Peyer's patch (tissue), 4 donors: ENCODE measurements at regions not wholly inside any gene's neighbourhood (a gene's known extent, or its start where the extent isn't known, plus 50 kb on each side); places are given as distances from the start of the nearest gene placed in this dataset.
"Not testable (repeated sequence)": the region's sequence is repeated elsewhere in the genome, so short reads cannot be mapped to it uniquely, and the experiment has no call there.

Source experiments
- DNase-seq, 3 donors: peaks; one replicate each; pipeline ENCODE4 v3.0.0-alpha.2; 2017 to 2019
- H3K27ac ChIP-seq, 4 donors: fragments of 200-600 bp; sonication (generic); one replicate each; pipeline ENCODE4 v1.5.1; 2016 to 2019
- H3K27me3 ChIP-seq, 2 donors: fragments of 200-600 bp; sonication (generic); one replicate each; pipeline ENCODE4 v1.5.1; 2019
- H3K36me3 ChIP-seq, 3 donors: fragments of 200-600 bp; sonication (generic); one replicate each; pipeline ENCODE4 v1.5.1; 2016 to 2019
- H3K4me1 ChIP-seq, 4 donors: fragments of 200-600 bp; sonication (generic); one replicate each; pipeline ENCODE4 v1.5.1; 2016 to 2019
- H3K4me3 ChIP-seq, 4 donors: fragments of 200-600 bp; sonication (generic); 1 replicate in 3 of 4; 2 replicates in 1 of 4; pipeline ENCODE4 v1.5.1; 2016 to 2019; ENCODE audit warnings: mild to moderate bottlenecking in 1 of 4
- H3K9me3 ChIP-seq, 4 donors: fragments of 200-600 bp; sonication (generic); one replicate each; pipeline ENCODE4 v1.5.1; 2016 to 2019; ENCODE audit warnings: mild to moderate bottlenecking in 1 of 4
- POLR2A ChIP-seq, 2 donors: fragments of 450-650 bp; IDR thresholded peaks; one replicate each; pipeline ENCODE4 v1.5.1; 2017; ENCODE audit warnings: antibody characterized with exemption in 2 of 2, mild to moderate bottlenecking in 2 of 2, moderate library complexity in 2 of 2
- TF ChIP-seq, protein P1 (sequence below), 6 experiments: fragments of 450-650 bp in 4 of 6; fragments of 200-600 bp in 2 of 6; sonication (generic) in 1 of 6; IDR thresholded peaks; one replicate each; pipeline ENCODE4 v1.5.1; 2017 to 2019; ENCODE audit warnings: antibody characterized with exemption in 6 of 6, mild to moderate bottlenecking in 3 of 6, moderate library complexity in 1 of 6

DNA sequence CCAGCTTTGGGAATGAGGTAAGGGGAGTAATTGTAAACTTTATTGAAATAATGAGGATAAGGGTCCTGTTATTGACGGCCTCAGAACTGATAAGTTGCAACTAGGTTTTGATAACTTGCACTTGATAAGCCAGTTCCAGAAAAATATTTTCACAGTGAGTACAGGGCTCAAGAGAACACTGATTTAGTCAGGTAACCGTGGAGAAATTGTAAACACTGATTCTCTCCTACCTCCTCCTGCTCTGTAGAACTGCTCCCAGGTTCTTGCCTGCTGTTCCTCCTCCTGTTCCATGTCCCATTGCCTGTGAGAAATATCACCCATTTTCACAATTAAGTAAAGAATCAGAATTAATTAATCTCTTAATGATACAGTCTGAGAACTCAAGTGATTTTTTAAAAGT lies 55.0 kb upstream of the CXXC4 start:
- Histone ChIP-seq H3K4me1 (no peaks in the 10 kb centered on the region), H3K36me3 (no peaks in the 10 kb centered on the region), H3K27me3 (no peaks in the 10 kb centered on the region), H3K9me3 (no peaks in the 10 kb centered on the region), H3K4me3 (no peak overlapping the region), H3K27ac (no peak overlapping the region)
- DNase-seq: no peak
- no peak for TF ChIP-seq POLR2A (IDR thresholded peaks at IDR 0.05)
- TF ChIP-seq, protein P1, sequence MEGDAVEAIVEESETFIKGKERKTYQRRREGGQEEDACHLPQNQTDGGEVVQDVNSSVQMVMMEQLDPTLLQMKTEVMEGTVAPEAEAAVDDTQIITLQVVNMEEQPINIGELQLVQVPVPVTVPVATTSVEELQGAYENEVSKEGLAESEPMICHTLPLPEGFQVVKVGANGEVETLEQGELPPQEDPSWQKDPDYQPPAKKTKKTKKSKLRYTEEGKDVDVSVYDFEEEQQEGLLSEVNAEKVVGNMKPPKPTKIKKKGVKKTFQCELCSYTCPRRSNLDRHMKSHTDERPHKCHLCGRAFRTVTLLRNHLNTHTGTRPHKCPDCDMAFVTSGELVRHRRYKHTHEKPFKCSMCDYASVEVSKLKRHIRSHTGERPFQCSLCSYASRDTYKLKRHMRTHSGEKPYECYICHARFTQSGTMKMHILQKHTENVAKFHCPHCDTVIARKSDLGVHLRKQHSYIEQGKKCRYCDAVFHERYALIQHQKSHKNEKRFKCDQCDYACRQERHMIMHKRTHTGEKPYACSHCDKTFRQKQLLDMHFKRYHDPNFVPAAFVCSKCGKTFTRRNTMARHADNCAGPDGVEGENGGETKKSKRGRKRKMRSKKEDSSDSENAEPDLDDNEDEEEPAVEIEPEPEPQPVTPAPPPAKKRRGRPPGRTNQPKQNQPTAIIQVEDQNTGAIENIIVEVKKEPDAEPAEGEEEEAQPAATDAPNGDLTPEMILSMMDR (IDR thresholded peaks at IDR 0.05): no peak

DNA sequence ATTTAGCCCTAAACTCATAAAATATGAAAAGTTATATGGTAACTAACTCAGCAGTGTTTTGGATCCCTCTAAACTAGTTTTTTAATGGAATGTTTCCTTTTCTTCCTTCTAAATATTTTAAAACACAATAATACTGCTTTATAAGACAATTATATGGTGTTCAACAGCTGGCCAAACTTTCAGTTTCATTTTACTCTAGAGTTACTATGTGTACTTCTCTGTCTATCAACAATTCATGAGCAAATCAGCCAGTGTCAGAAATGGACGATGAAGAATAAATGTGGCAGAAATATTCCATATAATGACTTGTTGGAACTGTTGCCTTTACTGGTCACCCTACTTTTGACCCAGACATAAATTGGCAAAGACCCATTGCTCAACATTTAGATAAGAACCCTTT lies 64.8 kb upstream of the CXXC4 start:
- TF ChIP-seq, protein P1 (IDR thresholded peaks at IDR 0.05): no peak
- no peak for TF ChIP-seq POLR2A (IDR thresholded peaks at IDR 0.05)
- H3K4me3 ChIP-seq: no peak overlapping the region
- H3K36me3 ChIP-seq: no peaks in the 10 kb centered on the region
- DNase-seq: no peak
- H3K27me3 ChIP-seq: no peaks in the 10 kb centered on the region
- no peaks in the 10 kb centered on the region for H3K4me1 ChIP-seq
- H3K27ac ChIP-seq: no peak overlapping the region
- no peaks in the 10 kb centered on the region for H3K9me3 ChIP-seq

DNA sequence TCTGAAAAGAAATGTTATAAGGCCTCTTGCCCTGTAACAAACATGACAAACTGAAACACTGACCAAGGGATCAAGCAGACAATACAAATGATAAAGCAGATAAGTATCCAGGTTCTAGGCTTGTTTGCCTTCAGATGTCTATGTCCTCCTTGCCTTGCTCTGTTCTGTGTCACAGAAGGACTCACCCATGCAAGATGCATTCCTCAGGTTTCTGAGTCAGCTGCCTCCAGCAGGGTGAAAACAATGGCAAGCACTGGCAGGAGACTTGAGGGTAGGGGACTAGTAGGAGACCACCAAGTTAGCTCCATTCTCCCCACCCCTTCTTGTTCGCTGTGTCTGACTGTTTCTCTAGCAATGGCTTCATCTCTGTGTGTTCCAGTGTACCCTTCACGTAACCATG lies 76.6 kb upstream of the CXXC4 start:
- Histone ChIP-seq H3K27me3 (no peaks in the 10 kb centered on the region), H3K9me3 (no peaks in the 10 kb centered on the region), H3K4me3 (no peak overlapping the region), H3K4me1 (no peaks in the 10 kb centered on the region), H3K27ac (no peak overlapping the region), H3K36me3 (no peaks in the 10 kb centered on the region)
- no peak for DNase-seq
- no peak for TF ChIP-seq POLR2A (IDR thresholded peaks at IDR 0.05)
- TF ChIP-seq, protein P1 (IDR thresholded peaks at IDR 0.05): no peak

DNA sequence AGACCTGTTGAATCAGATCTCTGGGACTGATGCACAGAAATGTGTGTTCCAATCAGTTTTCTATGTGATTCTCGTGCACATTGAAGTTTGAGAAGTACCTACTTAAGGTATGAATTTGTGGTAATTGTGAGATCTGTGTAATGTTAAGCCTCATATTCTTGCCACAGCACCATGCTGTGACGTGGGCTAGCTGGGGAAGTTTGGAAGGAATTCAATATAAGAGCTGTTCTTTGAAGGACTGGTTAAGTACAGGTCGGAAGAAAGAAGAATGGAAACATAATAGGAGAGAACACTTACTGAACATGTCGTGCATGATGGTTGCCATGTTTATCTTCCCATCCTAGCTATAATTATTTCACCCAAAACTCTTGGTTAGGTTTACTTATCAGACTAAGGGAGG lies 79.7 kb upstream of the CXXC4 start:
- no peak for DNase-seq
- H3K4me1 ChIP-seq: no peaks in the 10 kb centered on the region
- H3K27me3 ChIP-seq: no peaks in the 10 kb centered on the region
- TF ChIP-seq, protein P1 (IDR thresholded peaks at IDR 0.05): no peak
- no peak for TF ChIP-seq POLR2A (IDR thresholded peaks at IDR 0.05)
- H3K27ac ChIP-seq: no peak overlapping the region
- H3K36me3 ChIP-seq: no peaks in the 10 kb centered on the region
- H3K4me3 ChIP-seq: no peak overlapping the region
- no peaks in the 10 kb centered on the region for H3K9me3 ChIP-seq

DNA sequence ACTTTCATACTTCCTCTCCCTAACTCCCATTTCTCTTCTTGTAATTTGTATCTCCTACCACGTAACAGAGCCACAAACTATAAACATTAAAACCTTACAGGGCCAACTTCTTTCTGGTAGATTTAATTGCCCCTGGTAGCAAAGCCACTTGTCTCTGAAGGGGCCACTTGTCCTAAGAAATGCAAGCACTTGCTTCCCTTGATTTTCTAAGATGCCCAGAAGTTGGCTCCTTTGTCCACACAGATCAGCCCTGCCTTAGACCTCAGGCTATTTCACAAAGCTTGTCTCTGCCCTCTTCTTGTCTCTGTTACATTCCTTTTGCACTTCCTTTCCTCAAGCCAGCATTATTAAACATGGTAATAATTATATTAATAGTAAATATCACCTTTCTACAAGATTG lies 80.6 kb upstream of the CXXC4 start:
- Histone ChIP-seq H3K9me3 (no peaks in the 10 kb centered on the region), H3K36me3 (no peaks in the 10 kb centered on the region), H3K27me3 (no peaks in the 10 kb centered on the region), H3K27ac (no peak overlapping the region), H3K4me3 (no peak overlapping the region), H3K4me1 (no peaks in the 10 kb centered on the region)
- no peak for DNase-seq
- TF ChIP-seq POLR2A (IDR thresholded peaks at IDR 0.05): no peak
- TF ChIP-seq, protein P1 (IDR thresholded peaks at IDR 0.05): no peak

DNA sequence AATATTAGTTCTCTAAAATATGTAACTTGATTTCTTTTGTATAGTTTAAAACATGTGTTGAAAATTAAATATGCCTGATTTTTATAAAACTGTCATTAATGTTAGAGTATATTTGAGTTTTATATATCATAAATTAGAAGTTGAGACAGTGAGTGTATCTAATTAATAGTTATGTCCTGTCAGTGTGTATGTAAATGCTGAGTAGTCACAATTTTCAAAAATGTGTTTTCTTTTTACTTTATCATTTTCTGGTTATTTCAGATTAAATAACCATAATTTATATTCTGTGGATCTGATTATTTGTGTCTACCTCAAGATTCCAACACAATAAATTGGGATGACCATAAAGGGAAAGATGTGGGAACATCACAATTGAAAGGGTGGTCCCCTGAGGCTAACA lies 82.7 kb upstream of the CXXC4 start:
- Histone ChIP-seq H3K4me1 (no peaks in the 10 kb centered on the region), H3K9me3 (no peaks in the 10 kb centered on the region), H3K27me3 (no peaks in the 10 kb centered on the region), H3K36me3 (no peaks in the 10 kb centered on the region), H3K4me3 (no peak overlapping the region), H3K27ac (no peak overlapping the region)
- no peak for DNase-seq
- TF ChIP-seq, protein P1 (IDR thresholded peaks at IDR 0.05): no peak
- TF ChIP-seq POLR2A (IDR thresholded peaks at IDR 0.05): no peak

DNA sequence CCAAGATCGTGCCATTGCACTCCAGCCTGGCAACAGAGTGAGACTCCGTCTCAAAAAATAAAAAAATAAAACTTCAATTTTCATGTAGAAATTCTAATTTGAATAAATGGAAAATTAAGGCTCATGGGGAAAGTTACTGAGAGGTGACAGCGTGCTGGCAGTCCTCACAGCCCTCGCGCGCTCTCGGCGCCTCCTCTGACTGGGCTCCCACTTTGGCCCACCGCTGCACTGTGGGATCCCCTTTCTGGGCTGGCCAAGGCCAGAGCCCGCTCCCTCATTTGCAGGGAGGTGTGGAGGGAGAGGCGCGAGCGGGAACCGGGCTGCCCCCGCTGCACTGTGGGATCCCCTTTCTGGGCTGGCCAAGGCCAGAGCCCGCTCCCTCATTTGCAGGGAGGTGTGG lies 86.8 kb upstream of the CXXC4 start:
- H3K4me3 ChIP-seq, H3K36me3 ChIP-seq, H3K27ac ChIP-seq, H3K9me3 ChIP-seq, H3K27me3 ChIP-seq, H3K4me1 ChIP-seq, DNase-seq: not testable (repeated sequence)

DNA sequence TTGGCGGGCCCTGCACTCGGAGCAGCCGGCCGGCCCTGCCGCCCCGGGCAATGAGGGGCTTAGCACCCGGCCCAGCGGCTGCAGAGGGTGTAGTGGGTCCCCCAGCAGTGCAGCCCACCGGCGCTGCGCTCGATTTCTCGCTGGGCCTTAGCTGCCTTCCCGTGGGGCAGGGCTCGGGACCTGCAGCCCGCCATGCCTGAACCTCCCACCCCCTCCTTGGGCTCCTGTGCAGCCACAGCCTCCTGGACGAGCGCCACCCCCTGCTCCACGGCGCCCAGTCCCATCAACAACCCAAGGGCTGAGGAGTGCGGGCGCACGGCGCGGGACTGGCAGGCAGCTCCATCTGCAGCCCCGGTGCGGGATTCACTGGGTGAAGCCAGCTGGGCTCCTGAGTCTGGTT lies 87.4 kb upstream of the CXXC4 start:
- H3K4me1 ChIP-seq, DNase-seq, H3K27me3 ChIP-seq, H3K4me3 ChIP-seq, H3K9me3 ChIP-seq, H3K27ac ChIP-seq, H3K36me3 ChIP-seq: not testable (repeated sequence)
